PC-3 (cell line): ENCODE measurements at regions not wholly inside any gene's neighbourhood (a gene's known extent, or its start where the extent isn't known, plus 50 kb on each side); places are given as distances from the start of the nearest gene placed in this dataset.

Experiments used
- ATAC-seq: fragments of 200-7000 bp; cut with Tn5 transposase; 2 replicates; pipeline ENCODE4 v1.9.1; 2020; ENCODE audit warnings: mild to moderate bottlenecking, moderate library complexity
- BruUV-seq: library from RNA; stranded (reverse); fragments of 400-500 nt; replicated peaks from 2 replicates; lab custom pipeline; 2021; lab: Mats Ljungman, UMichigan
- CTCF ChIA-PET: fragments of 300-600 bp; sonication (Branson Sonifier 250); formaldehyde crosslinking; loops from one replicate; lab custom pipeline; 2022; ENCODE audit warnings: antibody characterized with exemption; lab: Charles Lee
- POLR2A ChIA-PET: fragments of 300-600 bp; sonication (Branson Sonifier 250); formaldehyde crosslinking; loops from one replicate; lab custom pipeline; 2022; ENCODE audit warnings: antibody characterized with exemption; ENCODE audit not compliant: unreplicated experiment; lab: Charles Lee
- DNase-seq: peaks from one replicate; pipeline ENCODE4 v3.0.0-alpha.2; 2015
- H2AFZ ChIP-seq: fragments of 300-600 bp; sonication (generic); 2 replicates; pipeline ENCODE4 v1.6.0; 2016; ENCODE audit warnings: antibody characterized with exemption, low read length
- H3F3A ChIP-seq: fragments of 300-600 bp; sonication (generic); one replicate; pipeline ENCODE4 v1.6.0; 2017; ENCODE audit warnings: antibody characterized with exemption, low read length, control low read depth, mild to moderate bottlenecking; ENCODE audit not compliant: unreplicated experiment
- H3K27ac ChIP-seq: fragments of 300-600 bp; sonication (generic); 2 replicates; pipeline ENCODE4 v1.5.1; 2016; ENCODE audit warnings: mild to moderate bottlenecking, low read length
- H3K27me3 ChIP-seq: fragments of 300-600 bp; sonication (generic); 2 replicates; pipeline ENCODE4 v1.6.1; 2016; ENCODE audit warnings: low read length, mixed read lengths
- H3K36me3 ChIP-seq: fragments of 300-600 bp; sonication (generic); 2 replicates; pipeline ENCODE4 v1.6.1; 2016; ENCODE audit warnings: low read depth, mixed run types, low read length, mixed read lengths
- H3K4me1 ChIP-seq: fragments of 300-600 bp; sonication (generic); 2 replicates; pipeline ENCODE4 v1.5.1; 2016; ENCODE audit warnings: low read length; ENCODE audit not compliant: insufficient read depth
- H3K4me2 ChIP-seq: fragments of 300-600 bp; sonication (generic); 2 replicates; pipeline ENCODE4 v1.6.0; 2016; ENCODE audit warnings: low read length
- H3K4me3 ChIP-seq: fragments of 300-600 bp; sonication (generic); 2 replicates; pipeline ENCODE4 v1.5.1; 2016; ENCODE audit warnings: mild to moderate bottlenecking, low read length, mixed read lengths
- H3K79me2 ChIP-seq: fragments of 300-600 bp; sonication (generic); 2 replicates; pipeline ENCODE4 v1.6.1; 2017; ENCODE audit warnings: low read length, mixed read lengths
- H3K9ac ChIP-seq: fragments of 300-600 bp; sonication (generic); 2 replicates; pipeline ENCODE4 v1.6.0; 2016; ENCODE audit warnings: mild to moderate bottlenecking, low read length
- H3K9me2 ChIP-seq: fragments of 300-600 bp; sonication (generic); replicated peaks from 2 replicates; pipeline ENCODE4 v1.6.1; 2016; ENCODE audit warnings: mixed run types, low read length, mixed read lengths
- H3K9me3 ChIP-seq: fragments of 300-600 bp; sonication (generic); 2 replicates; pipeline ENCODE4 v1.6.1; 2016; ENCODE audit warnings: low read length, mixed read lengths
- H4K20me1 ChIP-seq: fragments of 300-600 bp; sonication (generic); 2 replicates; pipeline ENCODE4 v1.6.1; 2016; ENCODE audit warnings: low read length, mixed read lengths
- EZH2 ChIP-seq: fragments of 300-600 bp; sonication (generic); IDR thresholded peaks from one replicate; pipeline ENCODE4 v1.6.1; 2017; ENCODE audit warnings: antibody characterized with exemption, mild to moderate bottlenecking, low read length; ENCODE audit not compliant: unreplicated experiment
- EZH2phosphoT487 ChIP-seq: fragments of 300-600 bp; sonication (generic); IDR thresholded peaks from 2 replicates; pipeline ENCODE4 v1.6.1; 2018; ENCODE audit warnings: mild to moderate bottlenecking, antibody characterized with exemption, low read length, borderline replicate concordance
- intact Hi-C: fragments of 100-400 bp; cut with micrococcal nuclease; formaldehyde crosslinking; loops from 2 replicates; pipeline ENCODE4 v1.9.0; 2023
- TF ChIP-seq, protein P1 (sequence below): fragments of 300-600 bp; sonication (generic); conservative IDR thresholded peaks from 2 replicates; pipeline ENCODE4 v1.5.1; 2017; ENCODE audit warnings: antibody characterized with exemption, low read depth, mild to moderate bottlenecking, low read length

DNA sequence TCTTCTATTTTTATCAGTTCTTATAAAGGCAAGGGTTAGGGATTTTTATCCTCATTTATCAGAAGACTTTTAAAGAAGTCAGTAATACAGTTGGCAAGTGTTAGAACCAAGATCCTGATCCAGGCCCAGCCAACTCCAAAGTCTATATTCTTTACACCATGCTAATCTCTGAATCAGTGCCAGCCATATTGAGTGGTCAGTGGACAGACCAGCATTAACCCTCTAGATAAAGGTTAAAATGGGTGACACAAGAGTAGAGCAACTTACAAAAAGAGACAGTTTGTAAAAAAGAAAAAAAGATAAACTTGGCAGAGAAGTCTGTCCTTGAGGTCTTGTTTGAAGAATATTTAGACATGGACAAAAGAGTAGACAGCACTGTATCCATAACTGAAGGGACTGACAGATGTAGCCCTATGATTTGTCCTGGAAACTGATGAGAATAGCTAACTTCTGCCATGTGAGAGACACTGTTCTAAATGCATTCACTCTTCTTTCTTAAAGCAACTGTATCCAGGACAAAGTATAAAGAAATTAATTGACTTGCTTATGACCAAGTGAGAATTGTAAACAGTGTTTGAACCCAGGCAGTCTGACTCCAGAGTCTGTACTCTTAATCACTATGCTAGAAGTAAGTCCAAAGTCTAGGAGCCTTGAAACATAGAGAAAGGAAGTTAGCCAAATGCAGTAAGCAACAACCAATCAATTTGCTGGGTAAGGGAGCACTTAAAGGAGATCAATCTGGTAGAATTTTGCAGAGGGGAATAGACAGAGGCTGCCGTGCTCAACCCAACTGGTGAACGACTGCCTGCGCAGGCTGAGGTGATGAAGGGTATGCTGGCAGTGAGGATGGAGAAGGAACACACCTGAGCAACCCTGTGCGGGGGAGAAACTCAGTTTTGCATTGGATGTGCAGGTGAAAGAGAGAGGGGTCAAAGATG lies 103.7 kb downstream of the TTC6 start:
- no TSS peak for BruUV-seq
- Histone ChIP-seq H3K9me3 (no peaks in the 10 kb centered on the region), H3K36me3 (no peaks in the 10 kb centered on the region), H3K27ac (no peak overlapping the region), H3K4me2 (no peak overlapping the region), H3K27me3 (no peaks in the 10 kb centered on the region), H2AFZ (no peak overlapping the region), H3K79me2 (no peaks in the 10 kb centered on the region), H3K9ac (no peak overlapping the region), H4K20me1 (no peaks in the 10 kb centered on the region), H3K9me2 (no peaks in the 10 kb centered on the region), H3K4me3 (no peak overlapping the region), H3K4me1 (peaks cover 29% of the 10 kb centered on the region), H3F3A (no peaks in the 10 kb centered on the region)
- ChIA-PET CTCF (no interaction called here), POLR2A (interaction anchor here (0.6 to 0.7 kb wide), 2 partner anchors 23 to 91 kb away, joined by 4 read pairs; no protein-coding TSS in a partner anchor)
- ATAC-seq (no peak), DNase-seq (no peak)
- intact Hi-C loops, result loop anchor here (5.0 kb wide), 1 partner anchor 77 kb away; no protein-coding TSS in a partner anchor
- TF ChIP-seq EZH2, result no peak
- no peak for TF ChIP-seq EZH2phosphoT487
- TF ChIP-seq, protein P1, sequence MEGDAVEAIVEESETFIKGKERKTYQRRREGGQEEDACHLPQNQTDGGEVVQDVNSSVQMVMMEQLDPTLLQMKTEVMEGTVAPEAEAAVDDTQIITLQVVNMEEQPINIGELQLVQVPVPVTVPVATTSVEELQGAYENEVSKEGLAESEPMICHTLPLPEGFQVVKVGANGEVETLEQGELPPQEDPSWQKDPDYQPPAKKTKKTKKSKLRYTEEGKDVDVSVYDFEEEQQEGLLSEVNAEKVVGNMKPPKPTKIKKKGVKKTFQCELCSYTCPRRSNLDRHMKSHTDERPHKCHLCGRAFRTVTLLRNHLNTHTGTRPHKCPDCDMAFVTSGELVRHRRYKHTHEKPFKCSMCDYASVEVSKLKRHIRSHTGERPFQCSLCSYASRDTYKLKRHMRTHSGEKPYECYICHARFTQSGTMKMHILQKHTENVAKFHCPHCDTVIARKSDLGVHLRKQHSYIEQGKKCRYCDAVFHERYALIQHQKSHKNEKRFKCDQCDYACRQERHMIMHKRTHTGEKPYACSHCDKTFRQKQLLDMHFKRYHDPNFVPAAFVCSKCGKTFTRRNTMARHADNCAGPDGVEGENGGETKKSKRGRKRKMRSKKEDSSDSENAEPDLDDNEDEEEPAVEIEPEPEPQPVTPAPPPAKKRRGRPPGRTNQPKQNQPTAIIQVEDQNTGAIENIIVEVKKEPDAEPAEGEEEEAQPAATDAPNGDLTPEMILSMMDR, result no peak

DNA sequence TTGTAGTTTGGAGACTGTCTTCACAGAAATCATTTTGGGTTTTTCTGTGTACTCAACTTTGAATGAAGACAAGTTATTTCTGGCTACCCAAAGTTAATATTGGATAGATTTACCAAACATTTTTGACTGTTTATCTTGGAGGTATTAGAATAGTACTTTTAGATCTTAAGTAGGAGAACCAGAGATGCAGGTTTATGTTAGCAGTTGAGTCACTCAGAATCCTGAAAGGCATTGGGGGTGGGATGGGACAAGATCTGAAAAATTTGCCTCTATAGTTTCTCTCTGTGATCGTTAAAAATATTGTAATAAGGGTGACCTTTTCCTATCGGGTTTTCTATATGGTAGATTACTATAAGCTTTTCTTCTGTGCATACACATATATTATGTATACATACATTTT lies 112.3 kb downstream of the TTC6 start:
- TF ChIP-seq EZH2phosphoT487 (no peak), EZH2 (no peak)
- TF ChIP-seq, protein P1, result no peak
- H4K20me1 ChIP-seq, result no peaks in the 10 kb centered on the region
- H2AFZ ChIP-seq, result no peak overlapping the region
- no peaks in the 10 kb centered on the region for H3K27me3 ChIP-seq
- no peaks in the 10 kb centered on the region for H3K9me2 ChIP-seq
- H3K36me3 ChIP-seq, result no peaks in the 10 kb centered on the region
- ATAC-seq (peak; percentile 37; the same call in 1 of the 2 replicates), DNase-seq (peak; percentile 72)
- intact Hi-C loops, result loop anchor here (5.0 kb wide), 2 partner anchors 120 to 460 kb away; no protein-coding TSS in a partner anchor
- H3K4me1 ChIP-seq, result peaks cover 20% of the 10 kb centered on the region
- no peak overlapping the region for H3K9ac ChIP-seq
- H3K4me3 ChIP-seq, result 0 out of 2 replicates have a peak overlapping the region, but pooled peaks have one; percentile 12
- CTCF ChIA-PET, result interaction anchor here (1.4 kb wide), 1 partner anchor 167 kb away, joined by 4 read pairs; no protein-coding TSS in a partner anchor
- H3K4me2 ChIP-seq, result peak overlapping the region; percentile 73
- no peaks in the 10 kb centered on the region for H3K9me3 ChIP-seq
- H3K79me2 ChIP-seq, result no peaks in the 10 kb centered on the region
- BruUV-seq, result no TSS peak
- no peak overlapping the region for H3K27ac ChIP-seq
- POLR2A ChIA-PET, result interaction anchor here (0.5 to 0.6 kb wide), 2 partner anchors 110 to 115 kb away, joined by 6 to 8 read pairs; no protein-coding TSS in a partner anchor
- no peaks in the 10 kb centered on the region for H3F3A ChIP-seq
